ENCODE measurements at regions not wholly inside any gene's neighbourhood (a gene's known extent, or its start where the extent isn't known, plus 50 kb on each side); places are given as distances from the start of the nearest gene placed in this dataset.

GRCh38 chr9:89719202-89719601 lies 114.4 kb downstream of the GADD45G start:
- TF ChIP-seq, protein P1, sequence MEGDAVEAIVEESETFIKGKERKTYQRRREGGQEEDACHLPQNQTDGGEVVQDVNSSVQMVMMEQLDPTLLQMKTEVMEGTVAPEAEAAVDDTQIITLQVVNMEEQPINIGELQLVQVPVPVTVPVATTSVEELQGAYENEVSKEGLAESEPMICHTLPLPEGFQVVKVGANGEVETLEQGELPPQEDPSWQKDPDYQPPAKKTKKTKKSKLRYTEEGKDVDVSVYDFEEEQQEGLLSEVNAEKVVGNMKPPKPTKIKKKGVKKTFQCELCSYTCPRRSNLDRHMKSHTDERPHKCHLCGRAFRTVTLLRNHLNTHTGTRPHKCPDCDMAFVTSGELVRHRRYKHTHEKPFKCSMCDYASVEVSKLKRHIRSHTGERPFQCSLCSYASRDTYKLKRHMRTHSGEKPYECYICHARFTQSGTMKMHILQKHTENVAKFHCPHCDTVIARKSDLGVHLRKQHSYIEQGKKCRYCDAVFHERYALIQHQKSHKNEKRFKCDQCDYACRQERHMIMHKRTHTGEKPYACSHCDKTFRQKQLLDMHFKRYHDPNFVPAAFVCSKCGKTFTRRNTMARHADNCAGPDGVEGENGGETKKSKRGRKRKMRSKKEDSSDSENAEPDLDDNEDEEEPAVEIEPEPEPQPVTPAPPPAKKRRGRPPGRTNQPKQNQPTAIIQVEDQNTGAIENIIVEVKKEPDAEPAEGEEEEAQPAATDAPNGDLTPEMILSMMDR (IDR thresholded peaks at IDR 0.05; ENCODE audit: low read length): no peak
- TF ChIP-seq EZH2 (IDR thresholded peaks at IDR 0.05; ENCODE audit: borderline replicate concordance, low read length): no peak

Data from OCI-LY1 (cell line).